ENCODE measurements at regions not wholly inside any gene's neighbourhood (a gene's known extent, or its start where the extent isn't known, plus 50 kb on each side); places are given as distances from the start of the nearest gene placed in this dataset.
A peak's percentile ranks its signal among the peaks of the same experiment; 100 is the strongest.
"Not testable (repeated sequence)": the region's sequence is repeated elsewhere in the genome, so short reads cannot be mapped to it uniquely, and the experiment has no call there.

- no peak for ATAC-seq
Measured at GRCh38 chr20:1825507-1825906, 69.7 kb upstream of the SIRPA start.

- no peak for ATAC-seq
Measured at GRCh38 chr20:1824834-1825233, 70.4 kb upstream of the SIRPA start.

GRCh38 chr20:1824181-1824580 is 71.0 kb upstream of the SIRPA start:
- ATAC-seq: no peak

- ATAC-seq: no peak
Measured at GRCh38 chr20:1823450-1823844, 71.8 kb upstream of the SIRPA start.

- no peak for ATAC-seq
Measured at GRCh38 chr20:1822564-1823449, 72.4 kb upstream of the SIRPA start.

- ATAC-seq: peak; percentile 78
Measured at GRCh38 chr20:1820138-1821079, 74.8 kb upstream of the SIRPA start.

GRCh38 chr20:1819311-1820137 is 75.7 kb upstream of the SIRPA start:
- ATAC-seq: no peak

GRCh38 chr20:1818895-1819294 is 76.3 kb upstream of the SIRPA start:
- ATAC-seq: no peak

- ATAC-seq: no peak
Measured at GRCh38 chr20:1818247-1818840, 76.9 kb upstream of the SIRPA start.

GRCh38 chr20:1817577-1818211 is 77.5 kb upstream of the SIRPA start:
- ATAC-seq: no peak

GRCh38 chr20:1816384-1817381 is 78.5 kb upstream of the SIRPA start:
- ATAC-seq: no peak

GRCh38 chr20:1815502-1816085 is 79.6 kb upstream of the SIRPA start:
- ATAC-seq: no peak

- ATAC-seq: not testable (repeated sequence)
Measured at GRCh38 chr20:1814861-1815260, 80.3 kb upstream of the SIRPA start.

- ATAC-seq: no peak
Measured at GRCh38 chr20:1813674-1814635, 81.3 kb upstream of the SIRPA start.

- ATAC-seq: no peak
Measured at GRCh38 chr20:1813101-1813529, 82.1 kb upstream of the SIRPA start.

- no peak for ATAC-seq
Measured at GRCh38 chr20:1811621-1812498, 83.3 kb upstream of the SIRPA start.

- peak; percentile 41 for ATAC-seq
Measured at GRCh38 chr20:1810926-1811620, 84.1 kb upstream of the SIRPA start.
